WTC11 (cell line): ENCODE measurements at regions not wholly inside any gene's neighbourhood (a gene's known extent, or its start where the extent isn't known, plus 50 kb on each side); places are given as distances from the start of the nearest gene placed in this dataset.

ENCODE experiments used
- FOXJ3 ChIP-seq: sonication (generic); formaldehyde crosslinking; IDR thresholded peaks from 2 replicates; pipeline ENCODE4 v1.9.0; 2021; ENCODE audit warnings: missing genetic modification reagents, mild to moderate bottlenecking, borderline replicate concordance
- MYBL2 ChIP-seq: sonication (generic); formaldehyde crosslinking; IDR thresholded peaks from 2 replicates; pipeline ENCODE4 v1.8.1; 2023; ENCODE audit warnings: mild to moderate bottlenecking, moderate library complexity, missing genetic modification reagents
- RELA ChIP-seq: sonication (generic); formaldehyde crosslinking; IDR thresholded peaks from 2 replicates; pipeline ENCODE4 v1.8.1; 2022; ENCODE audit warnings: missing genetic modification reagents, mild to moderate bottlenecking, borderline replicate concordance
- SP1 ChIP-seq: sonication (generic); formaldehyde crosslinking; conservative IDR thresholded peaks from 2 replicates; pipeline ENCODE4 v1.8.1; 2022; ENCODE audit warnings: missing genetic modification reagents
- ZNF232 ChIP-seq: sonication (generic); formaldehyde crosslinking; IDR thresholded peaks from 2 replicates; pipeline ENCODE4 v1.8.0; 2022; ENCODE audit warnings: mild to moderate bottlenecking, missing genetic modification reagents
- ZNF317 ChIP-seq: sonication (generic); formaldehyde crosslinking; IDR thresholded peaks from 2 replicates; pipeline ENCODE4 v1.8.1; 2023; ENCODE audit warnings: low read depth, mild to moderate bottlenecking, moderate library complexity, missing genetic modification reagents, borderline replicate concordance
- TF ChIP-seq, protein P1 (sequence below): fragments of 200-600 bp; IDR thresholded peaks from 2 replicates; pipeline ENCODE4 v1.8.0; 2022; ENCODE audit warnings: antibody characterized with exemption
- TF ChIP-seq, protein P2 (sequence below): sonication (generic); formaldehyde crosslinking; IDR thresholded peaks from 2 replicates; pipeline ENCODE4 v1.8.1; 2023; ENCODE audit warnings: mild to moderate bottlenecking, missing genetic modification reagents, borderline replicate concordance
- TF ChIP-seq, protein P3 (sequence below): sonication (generic); formaldehyde crosslinking; IDR thresholded peaks from 2 replicates; pipeline ENCODE4 v1.8.0; 2022; ENCODE audit warnings: mild to moderate bottlenecking, missing genetic modification reagents
- TF ChIP-seq, protein P4 (sequence below): sonication (generic); formaldehyde crosslinking; conservative IDR thresholded peaks from 2 replicates; pipeline ENCODE4 v1.8.1; 2023; ENCODE audit warnings: mild to moderate bottlenecking, low read depth, missing genetic modification reagents, moderate library complexity

DNA sequence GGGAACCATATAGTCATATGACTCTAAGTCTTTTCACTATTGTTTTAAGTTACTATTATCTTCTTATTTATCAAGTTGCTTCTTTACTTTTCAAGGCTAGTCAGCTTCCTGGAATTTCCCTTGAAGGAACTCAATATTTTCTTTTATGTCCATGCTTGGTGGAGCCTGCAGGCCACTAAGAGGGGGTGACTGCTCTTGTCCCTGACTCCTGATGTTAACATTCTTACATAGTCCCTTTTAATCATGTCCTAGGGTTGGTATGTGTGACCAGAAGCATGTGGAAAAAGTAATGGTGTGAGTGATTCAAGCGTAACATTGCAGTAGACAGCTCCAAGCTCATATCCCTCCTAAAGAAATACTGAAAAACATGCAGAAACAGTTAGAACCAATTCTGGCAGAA, 1536.2 kb upstream of the CDH9 start:
- TF ChIP-seq, protein P1, sequence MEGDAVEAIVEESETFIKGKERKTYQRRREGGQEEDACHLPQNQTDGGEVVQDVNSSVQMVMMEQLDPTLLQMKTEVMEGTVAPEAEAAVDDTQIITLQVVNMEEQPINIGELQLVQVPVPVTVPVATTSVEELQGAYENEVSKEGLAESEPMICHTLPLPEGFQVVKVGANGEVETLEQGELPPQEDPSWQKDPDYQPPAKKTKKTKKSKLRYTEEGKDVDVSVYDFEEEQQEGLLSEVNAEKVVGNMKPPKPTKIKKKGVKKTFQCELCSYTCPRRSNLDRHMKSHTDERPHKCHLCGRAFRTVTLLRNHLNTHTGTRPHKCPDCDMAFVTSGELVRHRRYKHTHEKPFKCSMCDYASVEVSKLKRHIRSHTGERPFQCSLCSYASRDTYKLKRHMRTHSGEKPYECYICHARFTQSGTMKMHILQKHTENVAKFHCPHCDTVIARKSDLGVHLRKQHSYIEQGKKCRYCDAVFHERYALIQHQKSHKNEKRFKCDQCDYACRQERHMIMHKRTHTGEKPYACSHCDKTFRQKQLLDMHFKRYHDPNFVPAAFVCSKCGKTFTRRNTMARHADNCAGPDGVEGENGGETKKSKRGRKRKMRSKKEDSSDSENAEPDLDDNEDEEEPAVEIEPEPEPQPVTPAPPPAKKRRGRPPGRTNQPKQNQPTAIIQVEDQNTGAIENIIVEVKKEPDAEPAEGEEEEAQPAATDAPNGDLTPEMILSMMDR, result no peak
- TF ChIP-seq, protein P2, sequence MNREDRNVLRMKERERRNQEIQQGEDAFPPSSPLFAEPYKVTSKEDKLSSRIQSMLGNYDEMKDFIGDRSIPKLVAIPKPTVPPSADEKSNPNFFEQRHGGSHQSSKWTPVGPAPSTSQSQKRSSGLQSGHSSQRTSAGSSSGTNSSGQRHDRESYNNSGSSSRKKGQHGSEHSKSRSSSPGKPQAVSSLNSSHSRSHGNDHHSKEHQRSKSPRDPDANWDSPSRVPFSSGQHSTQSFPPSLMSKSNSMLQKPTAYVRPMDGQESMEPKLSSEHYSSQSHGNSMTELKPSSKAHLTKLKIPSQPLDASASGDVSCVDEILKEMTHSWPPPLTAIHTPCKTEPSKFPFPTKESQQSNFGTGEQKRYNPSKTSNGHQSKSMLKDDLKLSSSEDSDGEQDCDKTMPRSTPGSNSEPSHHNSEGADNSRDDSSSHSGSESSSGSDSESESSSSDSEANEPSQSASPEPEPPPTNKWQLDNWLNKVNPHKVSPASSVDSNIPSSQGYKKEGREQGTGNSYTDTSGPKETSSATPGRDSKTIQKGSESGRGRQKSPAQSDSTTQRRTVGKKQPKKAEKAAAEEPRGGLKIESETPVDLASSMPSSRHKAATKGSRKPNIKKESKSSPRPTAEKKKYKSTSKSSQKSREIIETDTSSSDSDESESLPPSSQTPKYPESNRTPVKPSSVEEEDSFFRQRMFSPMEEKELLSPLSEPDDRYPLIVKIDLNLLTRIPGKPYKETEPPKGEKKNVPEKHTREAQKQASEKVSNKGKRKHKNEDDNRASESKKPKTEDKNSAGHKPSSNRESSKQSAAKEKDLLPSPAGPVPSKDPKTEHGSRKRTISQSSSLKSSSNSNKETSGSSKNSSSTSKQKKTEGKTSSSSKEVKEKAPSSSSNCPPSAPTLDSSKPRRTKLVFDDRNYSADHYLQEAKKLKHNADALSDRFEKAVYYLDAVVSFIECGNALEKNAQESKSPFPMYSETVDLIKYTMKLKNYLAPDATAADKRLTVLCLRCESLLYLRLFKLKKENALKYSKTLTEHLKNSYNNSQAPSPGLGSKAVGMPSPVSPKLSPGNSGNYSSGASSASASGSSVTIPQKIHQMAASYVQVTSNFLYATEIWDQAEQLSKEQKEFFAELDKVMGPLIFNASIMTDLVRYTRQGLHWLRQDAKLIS (CRISPR knock-in tag), result no peak
- TF ChIP-seq MYBL2 (CRISPR knock-in tag) (no peak), ZNF317 (CRISPR knock-in tag) (no peak), FOXJ3 (CRISPR knock-in tag) (no peak), SP1 (CRISPR knock-in tag) (no peak), ZNF232 (CRISPR knock-in tag) (no peak), RELA (CRISPR knock-in tag) (no peak)
- TF ChIP-seq, protein P3, sequence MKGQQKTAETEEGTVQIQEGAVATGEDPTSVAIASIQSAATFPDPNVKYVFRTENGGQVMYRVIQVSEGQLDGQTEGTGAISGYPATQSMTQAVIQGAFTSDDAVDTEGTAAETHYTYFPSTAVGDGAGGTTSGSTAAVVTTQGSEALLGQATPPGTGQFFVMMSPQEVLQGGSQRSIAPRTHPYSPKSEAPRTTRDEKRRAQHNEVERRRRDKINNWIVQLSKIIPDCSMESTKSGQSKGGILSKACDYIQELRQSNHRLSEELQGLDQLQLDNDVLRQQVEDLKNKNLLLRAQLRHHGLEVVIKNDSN (CRISPR knock-in tag), result no peak
- TF ChIP-seq, protein P4, sequence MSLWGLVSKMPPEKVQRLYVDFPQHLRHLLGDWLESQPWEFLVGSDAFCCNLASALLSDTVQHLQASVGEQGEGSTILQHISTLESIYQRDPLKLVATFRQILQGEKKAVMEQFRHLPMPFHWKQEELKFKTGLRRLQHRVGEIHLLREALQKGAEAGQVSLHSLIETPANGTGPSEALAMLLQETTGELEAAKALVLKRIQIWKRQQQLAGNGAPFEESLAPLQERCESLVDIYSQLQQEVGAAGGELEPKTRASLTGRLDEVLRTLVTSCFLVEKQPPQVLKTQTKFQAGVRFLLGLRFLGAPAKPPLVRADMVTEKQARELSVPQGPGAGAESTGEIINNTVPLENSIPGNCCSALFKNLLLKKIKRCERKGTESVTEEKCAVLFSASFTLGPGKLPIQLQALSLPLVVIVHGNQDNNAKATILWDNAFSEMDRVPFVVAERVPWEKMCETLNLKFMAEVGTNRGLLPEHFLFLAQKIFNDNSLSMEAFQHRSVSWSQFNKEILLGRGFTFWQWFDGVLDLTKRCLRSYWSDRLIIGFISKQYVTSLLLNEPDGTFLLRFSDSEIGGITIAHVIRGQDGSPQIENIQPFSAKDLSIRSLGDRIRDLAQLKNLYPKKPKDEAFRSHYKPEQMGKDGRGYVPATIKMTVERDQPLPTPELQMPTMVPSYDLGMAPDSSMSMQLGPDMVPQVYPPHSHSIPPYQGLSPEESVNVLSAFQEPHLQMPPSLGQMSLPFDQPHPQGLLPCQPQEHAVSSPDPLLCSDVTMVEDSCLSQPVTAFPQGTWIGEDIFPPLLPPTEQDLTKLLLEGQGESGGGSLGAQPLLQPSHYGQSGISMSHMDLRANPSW, result no peak
